ENCODE measurements at regions not wholly inside any gene's neighbourhood (a gene's known extent, or its start where the extent isn't known, plus 50 kb on each side); places are given as distances from the start of the nearest gene placed in this dataset.

- TF ChIP-seq TAF1 (IDR thresholded peaks at IDR 0.05; ENCODE audit: borderline replicate concordance, insufficient read depth, low read length), result no peak
- TF ChIP-seq POLR2AphosphoS5 (IDR thresholded peaks at IDR 0.05; ENCODE audit: low read depth, low read length), result no peak
These were observed 137.0 kb downstream of the TBC1D2B start for GRCh38 chr15:77940381-77940947.

All from PFSK-1 (cell line).